SKM-1 treated with dmso at 0.1 percent for 144 hours (cell line): ENCODE measurements at regions not wholly inside any gene's neighbourhood (a gene's known extent, or its start where the extent isn't known, plus 50 kb on each side); places are given as distances from the start of the nearest gene placed in this dataset.

Experiments used
- DNase-seq: peaks from one replicate; lab custom pipeline; 2025; ENCODE audit not compliant: unreplicated experiment; lab: John Stamatoyannopoulos, UW

- peak; percentile 89 for DNase-seq
Observed at GRCh38 chr11:86193297-86194095, 51.1 kb upstream of the EED start.

GRCh38 chr11:86192519-86193257 is 51.9 kb upstream of the EED start:
- DNase-seq = no peak

DNA sequence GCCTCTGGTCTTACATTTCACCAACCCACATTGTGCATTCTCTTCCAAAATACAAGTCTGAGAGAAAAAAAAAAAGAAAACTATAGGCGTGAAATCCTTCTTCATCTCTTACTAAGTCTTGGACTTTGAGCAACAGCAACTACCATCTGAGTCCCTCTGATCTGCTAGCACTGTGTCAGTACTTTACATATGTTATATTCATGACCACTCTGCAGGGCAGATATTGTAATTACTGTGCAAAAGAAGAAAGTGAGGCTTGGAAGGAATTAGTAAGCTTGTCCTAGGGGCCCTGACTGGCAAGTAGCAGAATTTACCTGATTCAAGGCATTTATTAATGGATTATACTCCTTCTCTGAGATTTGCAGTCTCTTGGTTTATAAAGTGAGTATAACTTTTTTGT is 52.7 kb upstream of the EED start:
- DNase-seq = no peak

- DNase-seq = no peak
Observed at GRCh38 chr11:86187027-86187426, 57.5 kb upstream of the EED start.

DNA sequence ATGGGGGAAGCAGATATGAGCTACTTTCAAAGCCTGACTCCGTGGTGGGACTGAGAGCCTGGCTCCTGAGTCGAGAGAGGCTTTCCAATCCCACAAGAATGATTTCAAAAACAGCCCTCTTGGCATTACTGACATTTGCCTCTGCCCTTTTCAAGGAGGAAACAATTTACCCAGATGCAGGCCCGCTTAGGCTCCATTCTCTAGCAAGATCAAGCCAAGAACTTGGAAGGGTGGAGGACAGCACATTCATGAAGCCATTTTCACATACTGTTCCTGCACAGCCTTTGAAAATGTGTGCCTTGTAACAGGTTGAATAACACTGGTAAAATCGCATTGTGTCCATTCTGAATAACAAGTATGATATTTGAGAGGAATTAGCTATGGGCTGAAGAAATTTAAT is 58.2 kb upstream of the EED start:
- no peak for DNase-seq

- no peak for DNase-seq
Observed at GRCh38 chr11:86185381-86185750, 59.2 kb upstream of the EED start.

DNA sequence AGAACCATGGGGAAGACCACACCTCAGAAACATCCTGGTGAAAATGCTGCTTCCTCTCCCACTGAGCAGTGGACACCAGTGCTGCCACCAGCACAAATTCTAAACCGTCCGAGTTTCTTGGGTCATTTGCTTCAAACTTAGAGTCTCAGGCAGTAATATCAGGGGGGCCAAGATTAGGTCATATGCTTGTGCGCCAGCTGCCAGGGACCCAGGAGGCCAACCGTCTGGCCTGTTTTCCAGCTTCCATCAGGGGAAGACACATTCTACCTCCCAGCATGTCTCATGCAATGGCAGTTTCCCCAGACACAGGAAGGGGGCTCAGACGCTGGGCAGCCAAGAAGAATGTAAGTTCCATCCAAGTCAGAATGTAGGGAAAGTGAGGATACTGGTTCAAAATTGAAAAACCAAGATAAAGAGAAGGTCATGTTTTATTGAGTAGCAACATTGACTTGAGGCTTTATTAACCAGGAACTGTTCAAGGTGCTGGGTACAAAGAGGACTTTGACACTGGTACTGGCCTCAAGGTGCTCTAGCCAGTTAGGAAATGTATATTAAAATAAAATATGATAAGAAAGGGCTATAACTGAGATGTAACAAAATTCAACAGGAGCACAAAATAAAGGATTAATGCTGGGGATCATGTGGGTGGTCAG is 59.7 kb upstream of the EED start:
- no peak for DNase-seq

GRCh38 chr11:86183694-86184093 is 60.9 kb upstream of the EED start:
- DNase-seq = no peak

DNA sequence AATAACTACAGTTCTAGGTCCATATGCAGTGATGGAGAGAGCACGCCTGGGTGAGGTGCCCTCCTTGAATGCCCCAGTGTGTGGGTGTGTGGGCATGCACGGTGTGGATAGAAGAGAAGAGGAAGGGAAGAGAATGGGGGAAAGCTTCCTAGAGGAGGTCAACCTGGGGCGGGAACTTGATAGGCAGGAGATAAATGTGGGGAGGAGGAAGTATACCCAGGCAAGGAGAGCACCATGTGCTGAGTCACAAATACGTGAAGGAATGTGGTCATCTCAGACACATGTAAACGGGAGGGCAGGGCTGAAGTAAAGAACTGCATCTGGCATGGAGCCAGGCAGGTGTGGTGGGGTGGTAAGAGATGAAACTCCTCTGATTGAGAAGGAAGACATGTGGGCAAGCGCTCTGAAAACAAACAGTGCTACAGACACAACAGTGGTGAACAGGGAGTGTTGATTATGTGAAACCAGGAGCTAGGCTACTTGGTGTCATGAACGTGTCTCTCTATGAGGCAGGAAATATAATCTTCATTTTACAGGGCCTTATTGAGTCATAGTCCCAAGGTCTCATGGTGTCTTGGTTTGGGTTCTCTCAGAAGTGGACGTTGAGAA is 61.5 kb upstream of the EED start:
- DNase-seq = peak; percentile 25

DNA sequence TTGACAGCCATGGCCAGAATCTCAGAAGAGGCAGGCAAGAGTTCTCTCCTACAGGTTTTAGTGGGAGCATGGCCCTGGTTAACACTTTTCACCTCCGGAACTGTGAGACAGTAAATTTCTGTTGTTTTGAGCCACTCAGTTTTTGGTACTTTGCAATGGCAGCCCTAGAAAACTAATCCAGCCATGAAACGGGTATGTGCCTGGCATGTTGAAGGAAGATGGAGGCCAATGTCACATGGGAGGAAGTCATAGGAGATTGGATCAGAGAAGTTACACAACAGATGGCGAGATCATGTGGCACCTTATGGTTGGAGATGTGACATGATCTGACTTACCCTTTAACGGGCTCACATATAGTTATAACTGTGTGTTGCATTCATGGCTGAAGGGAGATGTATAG is 63.2 kb upstream of the EED start:
- DNase-seq = no peak

DNA sequence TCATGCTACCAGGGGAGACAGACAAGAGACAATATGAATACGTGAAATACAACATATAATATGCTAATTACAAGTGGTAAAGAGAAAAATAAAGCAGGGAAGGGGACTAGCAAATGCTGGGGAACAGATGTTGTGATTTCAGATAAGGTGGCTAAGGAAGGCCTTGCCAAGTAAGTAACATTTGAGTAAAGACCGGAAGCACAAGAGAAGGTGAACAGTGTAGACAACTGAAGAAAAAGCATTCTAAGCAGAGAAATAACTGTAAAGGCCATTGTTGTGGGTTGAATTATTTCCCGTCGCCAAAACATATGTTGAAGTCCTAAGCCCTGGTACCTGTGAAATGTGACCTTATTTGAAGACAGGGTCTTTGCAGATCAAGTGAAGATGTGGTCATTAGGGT is 63.7 kb upstream of the EED start:
- DNase-seq = no peak

DNA sequence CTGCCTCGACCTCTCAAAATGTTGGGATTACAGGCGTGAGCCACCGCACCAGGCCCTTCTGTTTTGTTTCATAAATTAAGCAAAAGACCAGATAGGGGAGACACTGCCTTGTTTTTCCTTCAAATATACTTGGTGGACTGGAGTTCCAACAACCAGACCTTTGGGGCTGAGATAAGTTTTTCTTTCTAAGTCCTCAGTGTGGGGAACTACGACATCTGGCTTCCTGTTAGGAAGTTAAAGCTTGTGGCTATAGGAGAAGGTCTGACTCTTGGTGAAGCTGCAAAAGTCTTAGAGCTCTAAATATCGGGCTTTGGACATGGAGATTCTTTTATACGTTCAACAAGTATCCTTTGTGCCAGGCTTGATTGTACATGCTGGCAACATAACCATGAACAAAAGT is 64.1 kb upstream of the EED start:
- DNase-seq = no peak

DNA sequence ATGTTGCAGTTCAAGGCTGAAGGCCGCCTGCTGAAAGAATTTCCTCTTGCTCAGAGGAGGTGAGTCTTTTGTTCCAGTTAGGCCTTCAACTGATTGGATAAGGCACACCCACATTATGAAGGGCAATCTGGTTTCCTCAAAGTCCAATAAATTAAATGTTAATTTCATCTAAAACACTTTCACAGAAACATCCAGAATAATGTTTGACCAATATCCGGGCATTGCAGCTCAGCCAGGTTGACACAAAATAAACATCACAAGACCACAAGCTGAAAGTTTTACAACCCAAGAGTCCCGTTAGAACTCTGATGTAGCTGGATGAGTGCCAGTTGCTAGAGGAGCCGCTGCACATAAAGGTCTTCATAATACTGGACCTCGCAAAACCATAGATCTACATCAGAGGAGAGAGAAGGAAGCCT is 64.9 kb upstream of the EED start:
- DNase-seq = no peak

DNA sequence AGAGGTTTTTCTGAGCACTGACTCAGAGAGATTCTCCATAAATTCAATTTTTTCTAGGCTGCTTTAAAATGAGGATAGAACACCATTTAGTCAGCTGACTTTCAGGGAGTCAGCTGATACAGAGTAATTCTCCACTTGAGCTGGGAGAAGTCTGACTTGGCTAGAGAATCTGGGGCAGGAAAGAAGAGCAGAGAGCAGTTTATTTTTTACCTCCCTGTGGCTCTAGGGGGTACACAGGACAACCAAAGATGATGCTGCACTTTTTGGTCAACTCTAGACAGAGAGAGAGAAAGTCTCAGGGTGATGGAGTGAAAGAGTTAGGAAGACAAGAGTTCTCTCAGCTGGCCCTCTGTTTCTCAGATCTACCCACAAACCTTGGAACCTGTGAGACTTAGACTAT is 67.3 kb upstream of the EED start:
- DNase-seq = no peak

GRCh38 chr11:86176165-86176884 is 68.2 kb upstream of the EED start:
- DNase-seq = no peak

GRCh38 chr11:86175626-86176025 is 68.9 kb upstream of the EED start:
- DNase-seq = no peak

DNA sequence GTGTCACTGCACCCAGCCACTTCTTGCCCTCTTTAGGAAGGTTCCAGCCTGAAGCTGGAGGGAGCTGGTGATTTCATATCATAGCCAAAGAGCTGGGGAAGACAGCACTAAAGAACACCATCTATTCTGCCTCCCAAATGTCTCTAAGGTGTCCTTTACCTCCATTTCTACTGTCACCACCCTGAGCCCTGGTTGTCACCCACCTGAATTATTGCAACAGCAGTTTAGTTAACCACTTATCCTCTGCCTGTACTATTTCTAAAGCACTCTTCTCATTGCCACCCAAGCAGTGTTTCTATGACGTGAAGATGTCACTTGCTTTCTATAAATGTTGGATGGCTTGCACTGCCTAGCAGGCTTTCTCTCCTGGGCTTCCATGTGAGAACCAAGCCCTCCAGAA is 69.4 kb upstream of the EED start:
- DNase-seq = no peak

GRCh38 chr11:86174101-86175046 is 70.2 kb upstream of the EED start:
- no peak for DNase-seq

DNA sequence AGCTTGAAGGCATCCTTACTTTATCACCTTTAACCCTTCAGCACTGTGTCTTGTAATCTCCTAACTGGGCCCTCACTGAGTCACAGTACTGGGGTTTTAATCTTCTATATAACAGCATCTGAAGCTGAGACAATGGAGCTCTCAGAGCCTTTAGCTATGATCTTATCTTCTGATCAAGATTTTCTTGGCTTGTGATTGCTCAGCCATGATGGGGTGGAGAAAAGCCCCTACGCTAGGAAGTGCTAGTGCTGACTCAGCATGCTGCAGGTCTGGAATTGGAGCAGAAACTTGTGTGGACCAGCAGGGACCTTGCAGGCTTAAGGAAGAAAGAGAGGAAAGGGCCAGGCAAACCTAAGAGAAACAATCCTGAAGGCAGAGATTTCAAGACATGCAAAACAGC is 71.7 kb upstream of the EED start:
- no peak for DNase-seq

DNA sequence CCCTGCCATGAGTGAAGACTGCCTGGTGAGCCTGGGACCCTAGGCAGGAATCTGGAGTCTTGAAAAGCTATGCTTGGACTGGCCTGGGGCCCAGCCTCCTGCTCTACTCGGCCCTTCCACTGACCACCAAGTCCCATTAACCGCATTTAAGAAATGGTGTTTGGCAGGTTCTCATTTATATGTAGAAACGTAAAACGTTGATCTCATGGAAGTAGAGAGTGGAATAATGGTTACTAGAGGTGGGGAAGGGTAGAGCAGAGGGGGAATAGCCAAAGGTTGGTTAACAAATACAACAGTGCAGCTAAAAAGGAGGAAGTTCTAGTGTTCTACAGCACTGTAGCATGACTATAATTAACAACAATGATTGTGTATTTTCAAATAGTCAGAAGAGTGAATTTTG is 72.9 kb upstream of the EED start:
- DNase-seq = peak; percentile 26
